ENCODE measurements at regions not wholly inside any gene's neighbourhood (a gene's known extent, or its start where the extent isn't known, plus 50 kb on each side); places are given as distances from the start of the nearest gene placed in this dataset.
"Not testable (repeated sequence)": the region's sequence is repeated elsewhere in the genome, so short reads cannot be mapped to it uniquely, and the experiment has no call there.

DNA sequence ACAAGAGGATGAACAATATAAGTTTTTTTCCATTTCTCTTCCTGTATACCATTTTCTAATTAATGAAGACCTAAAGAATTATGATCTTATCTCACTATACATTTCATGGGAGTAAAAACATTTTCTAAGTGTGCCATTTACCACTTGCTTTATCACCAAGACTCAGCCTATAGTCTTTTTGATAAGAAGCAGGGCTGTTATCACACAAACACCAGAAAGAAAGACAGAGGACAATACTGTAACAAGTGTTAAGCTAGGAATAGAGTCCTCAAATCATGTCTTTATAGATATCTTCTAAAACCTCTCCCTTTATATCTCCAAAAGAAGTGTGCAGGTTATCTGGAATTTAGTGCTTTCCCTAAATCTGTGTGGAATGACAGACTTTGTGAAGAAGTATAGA is 119.7 kb downstream of the FAM174A start:
- no peak overlapping the region for H3K4me3 ChIP-seq (ENCODE audit: low read length)
- TF ChIP-seq, protein P1, sequence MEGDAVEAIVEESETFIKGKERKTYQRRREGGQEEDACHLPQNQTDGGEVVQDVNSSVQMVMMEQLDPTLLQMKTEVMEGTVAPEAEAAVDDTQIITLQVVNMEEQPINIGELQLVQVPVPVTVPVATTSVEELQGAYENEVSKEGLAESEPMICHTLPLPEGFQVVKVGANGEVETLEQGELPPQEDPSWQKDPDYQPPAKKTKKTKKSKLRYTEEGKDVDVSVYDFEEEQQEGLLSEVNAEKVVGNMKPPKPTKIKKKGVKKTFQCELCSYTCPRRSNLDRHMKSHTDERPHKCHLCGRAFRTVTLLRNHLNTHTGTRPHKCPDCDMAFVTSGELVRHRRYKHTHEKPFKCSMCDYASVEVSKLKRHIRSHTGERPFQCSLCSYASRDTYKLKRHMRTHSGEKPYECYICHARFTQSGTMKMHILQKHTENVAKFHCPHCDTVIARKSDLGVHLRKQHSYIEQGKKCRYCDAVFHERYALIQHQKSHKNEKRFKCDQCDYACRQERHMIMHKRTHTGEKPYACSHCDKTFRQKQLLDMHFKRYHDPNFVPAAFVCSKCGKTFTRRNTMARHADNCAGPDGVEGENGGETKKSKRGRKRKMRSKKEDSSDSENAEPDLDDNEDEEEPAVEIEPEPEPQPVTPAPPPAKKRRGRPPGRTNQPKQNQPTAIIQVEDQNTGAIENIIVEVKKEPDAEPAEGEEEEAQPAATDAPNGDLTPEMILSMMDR (IDR thresholded peaks at IDR 0.05; ENCODE audit: insufficient read depth, low read depth, low read length, missing control alignments), result no peak
- DNase-seq (ENCODE audit: low read depth), result no peak

DNA sequence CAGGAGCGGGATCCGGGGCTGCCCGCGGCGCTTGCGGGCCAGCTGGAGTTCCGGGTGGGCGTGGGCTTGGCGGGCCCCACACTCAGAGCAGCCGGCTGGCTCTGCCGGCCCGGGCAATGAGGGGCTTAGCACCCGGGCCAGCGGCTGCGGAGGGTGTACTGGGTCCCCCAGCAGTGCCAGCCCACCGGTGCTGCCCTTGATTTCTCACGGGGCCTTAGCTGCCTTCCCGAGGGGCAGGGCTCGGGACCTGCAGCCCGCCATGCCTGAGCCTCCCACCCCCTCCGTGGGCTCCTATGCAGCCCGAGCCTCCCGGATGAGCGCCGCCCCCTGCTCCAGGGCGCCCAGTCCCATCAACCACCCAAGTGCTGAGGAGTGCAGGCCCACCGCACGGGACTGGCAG is 121.6 kb downstream of the FAM174A start:
- not testable (repeated sequence) for DNase-seq (ENCODE audit: low read depth); H3K4me3 ChIP-seq (ENCODE audit: low read length)

DNA sequence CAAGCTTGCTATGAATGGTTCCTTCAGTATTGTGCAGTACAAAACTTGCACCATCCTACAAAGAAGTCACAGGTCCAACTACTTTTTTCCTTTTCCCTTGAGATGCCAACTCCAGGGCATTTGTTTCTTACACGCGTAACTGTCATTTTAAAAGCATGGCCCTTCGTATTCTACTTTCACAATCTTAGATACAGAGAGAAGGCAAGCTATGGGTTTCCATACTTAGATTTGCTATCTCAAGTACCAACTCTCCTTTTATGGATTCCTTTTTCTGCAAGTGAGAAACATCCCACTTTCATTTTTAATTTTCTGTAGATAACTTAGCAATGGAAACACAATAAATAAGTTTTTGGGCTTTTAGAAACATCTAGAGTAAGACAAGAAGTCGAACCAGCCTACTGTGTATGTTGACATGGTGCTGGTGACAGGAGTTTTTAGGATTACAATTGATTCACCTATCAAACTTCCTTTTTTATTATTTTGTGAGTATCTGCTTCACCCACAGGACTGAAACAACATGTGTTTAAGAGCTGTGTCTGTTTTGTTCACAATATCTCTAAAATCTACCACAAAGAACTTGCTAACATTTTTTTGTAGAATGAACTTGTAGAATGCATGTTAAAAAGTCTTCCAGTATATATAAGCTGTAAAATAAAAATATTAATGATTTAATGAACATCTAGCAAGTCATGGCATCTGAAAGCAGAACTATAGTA is 124.1 kb downstream of the FAM174A start:
- H3K4me3 ChIP-seq (ENCODE audit: low read length), result no peak overlapping the region
- TF ChIP-seq, protein P1 (IDR thresholded peaks at IDR 0.05; ENCODE audit: insufficient read depth, low read depth, low read length, missing control alignments), result no peak
- DNase-seq (ENCODE audit: low read depth), result no peak

DNA sequence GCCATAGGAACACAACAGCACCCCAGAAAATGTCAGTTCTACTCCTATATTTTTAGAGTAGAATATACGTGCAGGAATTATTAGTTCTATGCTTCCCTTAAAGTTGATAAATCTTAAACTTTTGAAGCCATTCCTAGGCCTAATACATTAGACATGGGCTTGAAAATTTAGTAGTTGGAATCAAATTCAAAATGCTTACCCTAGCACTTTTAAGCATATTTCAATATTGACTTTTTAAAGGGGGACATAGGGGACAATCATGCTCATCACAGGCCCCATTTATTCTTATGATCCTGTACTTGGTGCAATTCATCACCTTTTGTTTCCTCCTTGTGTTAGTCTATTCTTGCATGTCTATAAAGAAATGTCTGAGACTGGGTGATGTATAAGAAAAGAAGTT is 129.0 kb downstream of the FAM174A start:
- DNase-seq (ENCODE audit: low read depth), result no peak
- TF ChIP-seq, protein P1 (IDR thresholded peaks at IDR 0.05; ENCODE audit: insufficient read depth, low read depth, low read length, missing control alignments), result no peak

DNA sequence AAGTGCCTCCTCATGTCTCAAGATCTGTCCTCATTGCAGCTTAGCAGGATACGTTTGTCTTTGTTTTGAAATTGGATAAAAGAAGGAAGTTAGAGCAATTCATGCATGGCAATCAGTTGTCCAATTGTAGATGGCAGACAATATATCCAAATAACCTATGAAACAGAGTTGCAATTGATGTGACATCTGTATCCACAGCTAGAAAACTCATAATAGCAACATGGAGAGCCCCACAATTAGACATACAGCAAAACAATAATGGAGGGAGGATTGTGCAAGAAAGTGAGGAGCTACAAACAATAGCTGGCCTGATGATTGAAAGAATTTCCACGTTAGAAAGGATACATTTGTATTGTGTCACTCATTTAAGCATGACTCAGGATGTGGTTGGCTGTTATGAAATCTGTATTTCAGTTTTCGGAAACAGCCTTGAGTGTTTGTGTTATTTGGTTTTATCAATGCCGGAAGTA is 132.0 kb downstream of the FAM174A start:
- TF ChIP-seq, protein P1 (IDR thresholded peaks at IDR 0.05; ENCODE audit: insufficient read depth, low read depth, low read length, missing control alignments), result no peak
- peak; percentile 93 for DNase-seq (ENCODE audit: low read depth)
- H3K4me3 ChIP-seq (ENCODE audit: low read length), result no peak overlapping the region

More for the DNA sequence above, 129.0 kb downstream of the FAM174A start:
- no peak overlapping the region for H3K4me3 ChIP-seq (ENCODE audit: low read length)

DNA sequence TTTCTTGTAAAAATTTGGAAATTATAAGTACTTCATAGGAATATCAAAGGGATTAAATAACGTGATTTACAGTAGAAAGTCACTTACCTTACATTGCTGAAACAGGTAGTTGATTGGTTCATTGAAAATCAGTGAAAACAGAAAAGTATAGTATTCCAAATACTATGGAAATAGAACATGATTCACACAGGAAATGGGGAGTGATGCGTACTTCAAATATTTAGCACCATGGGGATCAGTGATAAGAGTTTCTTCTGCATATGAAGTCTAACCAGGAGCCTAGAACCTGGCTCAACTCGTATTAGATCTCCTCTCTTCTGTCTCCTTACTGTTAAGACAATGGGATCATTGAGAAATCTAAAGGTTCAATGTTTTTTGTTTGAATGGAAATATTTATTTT is 133.3 kb downstream of the FAM174A start:
- peak; percentile 51 for DNase-seq (ENCODE audit: low read depth)
- no peak overlapping the region for H3K4me3 ChIP-seq (ENCODE audit: low read length)
- TF ChIP-seq, protein P1 (IDR thresholded peaks at IDR 0.05; ENCODE audit: insufficient read depth, low read depth, low read length, missing control alignments), result no peak

DNA sequence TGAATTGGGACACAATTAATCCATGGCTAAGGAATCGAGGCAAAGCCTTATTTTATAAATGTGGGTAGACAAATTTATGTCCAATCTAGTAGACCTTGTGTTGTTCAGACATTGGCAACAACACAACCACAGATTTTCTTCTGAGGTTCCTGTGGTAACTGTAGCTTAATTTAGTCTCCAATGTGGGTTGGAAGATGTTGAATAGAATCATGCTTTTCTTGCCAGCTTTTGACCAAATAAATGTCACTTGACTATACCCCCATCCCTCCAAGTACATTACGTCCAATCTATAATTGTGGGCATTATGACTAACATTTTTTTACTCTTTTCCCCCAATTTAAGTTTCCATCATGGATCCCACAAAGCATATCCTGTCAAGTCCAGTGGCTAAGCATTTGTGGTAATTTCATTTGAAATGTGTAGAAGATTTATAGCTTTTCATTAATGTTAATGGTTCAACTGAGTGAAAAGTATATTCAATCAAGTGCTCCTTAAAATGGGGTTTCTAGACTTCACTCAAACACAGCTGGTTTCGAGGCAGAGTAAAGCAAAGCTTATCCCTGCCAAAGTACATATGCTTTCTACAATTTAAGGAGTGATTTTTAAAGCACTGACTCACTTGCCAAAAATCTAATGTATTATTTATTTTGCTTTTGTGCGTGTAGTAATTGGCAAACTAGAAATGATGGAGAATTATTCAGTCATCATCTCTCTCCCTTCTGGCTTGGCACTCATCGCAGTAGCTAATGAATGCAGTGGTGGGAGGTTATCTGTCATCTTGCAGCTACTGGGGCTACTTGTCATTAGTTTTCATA is 141.8 kb downstream of the FAM174A start:
- TF ChIP-seq, protein P1 (IDR thresholded peaks at IDR 0.05; ENCODE audit: insufficient read depth, low read depth, low read length, missing control alignments), result no peak
- H3K4me3 ChIP-seq (ENCODE audit: low read length), result no peak overlapping the region
- DNase-seq (ENCODE audit: low read depth), result peak; percentile 2
